ENCODE measurements at regions not wholly inside any gene's neighbourhood (a gene's known extent, or its start where the extent isn't known, plus 50 kb on each side); places are given as distances from the start of the nearest gene placed in this dataset.
"Not testable (repeated sequence)": the region's sequence is repeated elsewhere in the genome, so short reads cannot be mapped to it uniquely, and the experiment has no call there.

DNA sequence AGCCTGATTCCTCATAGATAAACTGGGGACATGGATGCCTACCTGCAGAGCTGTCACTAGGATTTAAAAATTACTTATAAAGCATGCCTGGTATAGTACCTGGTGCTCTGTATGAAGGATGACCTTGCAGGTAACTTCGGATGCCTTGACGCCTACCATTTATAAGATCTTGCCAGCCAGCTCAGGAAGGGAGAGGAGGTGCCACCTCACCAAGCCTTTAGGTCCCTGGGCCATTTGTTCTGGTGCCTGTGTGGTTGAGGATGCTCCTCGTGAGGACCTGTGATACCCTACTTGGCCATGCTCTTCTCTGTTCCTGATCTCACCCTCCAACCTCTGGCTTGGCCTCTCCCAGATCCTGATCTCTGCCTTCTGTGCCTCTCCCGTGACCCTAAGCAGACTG is 85.2 kb downstream of the FDX1 start:
- H3K36me3 ChIP-seq, result no peaks in the 10 kb centered on the region
- no peak for TF ChIP-seq EP300 (IDR thresholded peaks at IDR 0.05)
- TF ChIP-seq, protein P1, sequence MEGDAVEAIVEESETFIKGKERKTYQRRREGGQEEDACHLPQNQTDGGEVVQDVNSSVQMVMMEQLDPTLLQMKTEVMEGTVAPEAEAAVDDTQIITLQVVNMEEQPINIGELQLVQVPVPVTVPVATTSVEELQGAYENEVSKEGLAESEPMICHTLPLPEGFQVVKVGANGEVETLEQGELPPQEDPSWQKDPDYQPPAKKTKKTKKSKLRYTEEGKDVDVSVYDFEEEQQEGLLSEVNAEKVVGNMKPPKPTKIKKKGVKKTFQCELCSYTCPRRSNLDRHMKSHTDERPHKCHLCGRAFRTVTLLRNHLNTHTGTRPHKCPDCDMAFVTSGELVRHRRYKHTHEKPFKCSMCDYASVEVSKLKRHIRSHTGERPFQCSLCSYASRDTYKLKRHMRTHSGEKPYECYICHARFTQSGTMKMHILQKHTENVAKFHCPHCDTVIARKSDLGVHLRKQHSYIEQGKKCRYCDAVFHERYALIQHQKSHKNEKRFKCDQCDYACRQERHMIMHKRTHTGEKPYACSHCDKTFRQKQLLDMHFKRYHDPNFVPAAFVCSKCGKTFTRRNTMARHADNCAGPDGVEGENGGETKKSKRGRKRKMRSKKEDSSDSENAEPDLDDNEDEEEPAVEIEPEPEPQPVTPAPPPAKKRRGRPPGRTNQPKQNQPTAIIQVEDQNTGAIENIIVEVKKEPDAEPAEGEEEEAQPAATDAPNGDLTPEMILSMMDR (IDR thresholded peaks at IDR 0.05), result no peak
- TF ChIP-seq POLR2A (IDR thresholded peaks at IDR 0.05; ENCODE audit: low read depth), result no peak
- no peak for TF ChIP-seq POLR2AphosphoS5 (IDR thresholded peaks at IDR 0.05)
- DNase-seq (ENCODE audit: extremely low spot score), result peak; percentile 91
- H3K27me3 ChIP-seq, result no peaks in the 10 kb centered on the region
- WGBS, result 89% methylated on average over 4 of the region's 4 CpGs
- H3K4me1 ChIP-seq, result peaks cover 0 to 10% (median 0%) of the 10 kb centered on the region in 4 donors
- H3K9me3 ChIP-seq, result no peaks in the 10 kb centered on the region
- H3K4me3 ChIP-seq, result no peak overlapping the region
- no peak overlapping the region for H3K27ac ChIP-seq (replicated peaks in 1 of 4)
- intact Hi-C loops (cut with DNase I), result no loop called here

DNA sequence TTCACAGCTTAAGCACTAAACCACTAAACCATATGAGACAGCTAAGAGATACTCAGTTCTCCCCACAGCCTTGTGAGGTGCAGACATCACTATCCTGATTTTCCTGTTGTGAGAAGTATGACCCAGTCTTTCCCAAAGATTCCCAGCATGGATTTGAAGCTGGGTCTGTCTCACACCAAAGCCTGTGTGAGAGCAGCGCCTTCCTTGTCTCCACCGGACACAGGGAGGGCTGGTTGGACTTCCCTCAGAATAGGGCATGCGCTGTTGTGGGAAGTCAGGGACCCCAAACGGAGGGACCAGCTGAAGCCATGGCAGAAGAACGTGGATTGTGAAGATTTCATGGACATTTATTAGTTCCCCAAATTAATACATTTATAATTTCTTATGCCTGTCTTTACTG is 87.6 kb downstream of the FDX1 start:
- H3K27ac ChIP-seq (replicated peaks in 1 of 4); intact Hi-C loops (cut with DNase I); H3K4me3 ChIP-seq; H3K9me3 ChIP-seq; H3K36me3 ChIP-seq; H3K4me1 ChIP-seq; H3K27me3 ChIP-seq: not testable (repeated sequence)
- peak; percentile 53 for DNase-seq (ENCODE audit: extremely low spot score)
- WGBS, result 94% methylated on average over 5 of the region's 5 CpGs

DNA sequence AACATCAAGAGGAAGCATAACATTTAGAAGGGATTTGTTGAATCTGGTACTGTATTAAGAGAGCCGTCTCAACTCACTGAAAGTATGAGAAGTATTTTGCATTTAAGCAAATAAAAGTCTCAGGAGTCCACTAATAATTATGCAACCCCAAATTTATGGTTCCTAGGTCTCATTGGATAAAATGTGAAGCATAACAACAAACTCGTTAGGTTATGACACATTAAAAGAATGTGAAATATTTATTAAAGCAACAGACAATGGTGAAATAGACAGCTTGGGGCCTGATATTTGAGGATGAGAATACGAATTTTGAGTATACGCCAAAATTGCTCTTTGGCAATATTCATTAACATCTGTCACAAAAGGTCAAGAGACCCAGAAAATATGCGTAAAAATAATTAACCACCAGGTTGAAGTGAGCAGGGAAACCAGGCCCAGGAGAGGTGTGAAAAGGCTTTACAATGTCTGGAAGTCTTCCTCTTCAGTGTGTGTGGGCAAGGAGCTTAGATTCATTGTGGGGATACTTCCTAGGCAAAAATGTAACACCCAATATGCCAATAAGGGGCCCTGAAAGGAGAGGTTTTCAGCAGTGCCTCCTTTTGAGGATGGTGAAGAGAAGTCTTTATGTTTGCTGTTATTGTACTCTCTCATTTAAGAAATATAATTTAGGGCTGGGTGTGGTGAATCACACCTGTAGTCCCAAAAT is 89.2 kb downstream of the FDX1 start:
- TF ChIP-seq EP300 (IDR thresholded peaks at IDR 0.05) (no peak), POLR2A (IDR thresholded peaks at IDR 0.05; ENCODE audit: low read depth) (no peak), POLR2AphosphoS5 (IDR thresholded peaks at IDR 0.05) (no peak)
- TF ChIP-seq, protein P1 (IDR thresholded peaks at IDR 0.05), result no peak
- peak; percentile 78 for DNase-seq (ENCODE audit: extremely low spot score)
- Histone ChIP-seq H3K4me1 (peaks cover 0 to 2% (median 0%) of the 10 kb centered on the region in 4 donors), H3K4me3 (no peak overlapping the region), H3K9me3 (no peaks in the 10 kb centered on the region), H3K36me3 (no peaks in the 10 kb centered on the region), H3K27me3 (no peaks in the 10 kb centered on the region), H3K27ac (replicated peaks in 1 of 4) (no peak overlapping the region)
- 58% methylated on average over 5 of the region's 5 CpGs for WGBS
- intact Hi-C loops (cut with DNase I), result no loop called here

DNA sequence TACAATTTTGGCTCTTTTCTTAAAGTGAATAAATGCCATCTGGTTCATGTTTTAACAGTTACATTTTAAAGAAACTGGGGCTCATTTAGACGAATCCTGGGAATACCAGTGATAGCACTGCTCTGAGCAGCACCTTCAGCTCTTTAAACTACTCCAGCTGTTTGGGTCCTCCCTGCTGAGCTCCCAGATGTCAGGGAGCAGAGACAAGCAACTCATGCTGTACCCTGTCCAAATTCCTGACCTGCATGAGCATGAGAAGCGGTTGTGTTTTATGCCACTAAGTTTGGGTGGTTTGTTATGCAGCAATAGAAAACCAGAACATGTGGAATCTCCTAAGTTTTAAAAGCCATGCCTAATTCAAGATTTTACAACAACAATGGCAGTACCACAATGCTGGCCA is 90.0 kb downstream of the FDX1 start:
- WGBS, result 66% methylated on average over 2 of the region's 2 CpGs

DNA sequence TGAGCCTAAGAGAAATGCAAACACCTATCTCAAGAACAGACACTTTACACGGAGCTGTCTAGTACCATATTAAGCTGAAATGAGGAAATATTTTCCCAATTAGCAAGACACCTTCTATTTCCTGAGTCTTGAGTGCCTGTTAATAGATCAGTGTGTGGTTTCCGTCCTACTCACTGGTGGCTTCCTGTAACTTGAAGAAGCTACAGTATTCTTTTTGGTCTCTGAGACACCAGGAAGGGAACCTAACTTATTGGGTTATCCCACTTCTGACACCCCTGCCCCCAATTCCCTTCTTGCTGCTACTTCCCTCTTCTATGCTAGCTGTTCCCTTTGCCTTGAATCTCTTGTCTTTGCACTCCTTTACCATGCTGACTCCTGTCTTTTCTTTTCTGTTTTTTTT is 92.7 kb downstream of the FDX1 start:
- no peak for DNase-seq (ENCODE audit: extremely low spot score)
- TF ChIP-seq, protein P1 (IDR thresholded peaks at IDR 0.05), result no peak
- no peak overlapping the region for H3K4me3 ChIP-seq
- 70% methylated on average over 2 of the region's 2 CpGs for WGBS
- no peak overlapping the region for H3K27ac ChIP-seq (replicated peaks in 1 of 4)
- H3K4me1 ChIP-seq, result no peaks in the 10 kb centered on the region
- no peaks in the 10 kb centered on the region for H3K9me3 ChIP-seq
- no peaks in the 10 kb centered on the region for H3K36me3 ChIP-seq
- H3K27me3 ChIP-seq, result no peaks in the 10 kb centered on the region
- intact Hi-C loops (cut with DNase I), result no loop called here

More for the DNA sequence above, 90.0 kb downstream of the FDX1 start:
- TF ChIP-seq EP300 (IDR thresholded peaks at IDR 0.05) (no peak), POLR2AphosphoS5 (IDR thresholded peaks at IDR 0.05) (no peak), POLR2A (IDR thresholded peaks at IDR 0.05; ENCODE audit: low read depth) (no peak)
- TF ChIP-seq, protein P1 (IDR thresholded peaks at IDR 0.05), result no peak
- DNase-seq (ENCODE audit: extremely low spot score), result no peak
- no peaks in the 10 kb centered on the region for H3K36me3 ChIP-seq
- no peak overlapping the region for H3K4me3 ChIP-seq
- H3K27ac ChIP-seq (replicated peaks in 1 of 4), result no peak overlapping the region
- intact Hi-C loops (cut with DNase I), result no loop called here
- no peaks in the 10 kb centered on the region for H3K27me3 ChIP-seq
- no peaks in the 10 kb centered on the region for H3K4me1 ChIP-seq
- H3K9me3 ChIP-seq, result no peaks in the 10 kb centered on the region
